GM20000 (cell line): ENCODE measurements at regions not wholly inside any gene's neighbourhood (a gene's known extent, or its start where the extent isn't known, plus 50 kb on each side); places are given as distances from the start of the nearest gene placed in this dataset.

Experiments used
- DNase-seq: peaks from one replicate; pipeline ENCODE4 v3.0.0; 2012; ENCODE audit warnings: low spot score
- CTCF ChIP-seq: IDR thresholded peaks from 2 replicates; pipeline ENCODE4 v1.5.1; 2012; ENCODE audit warnings: mild to moderate bottlenecking, control low read depth; ENCODE audit errors: extremely low read depth, missing control alignments

- TF ChIP-seq CTCF = no peak
- no peak for DNase-seq
Observed at GRCh38 chr3:147760941-147761340, 351.8 kb downstream of the ZIC1 start.

- no peak for DNase-seq
- no peak for TF ChIP-seq CTCF
Observed at GRCh38 chr3:147773116-147773630, 364.0 kb downstream of the ZIC1 start.

- no peak for TF ChIP-seq CTCF
Observed at GRCh38 chr3:147775411-147775810, 366.2 kb downstream of the ZIC1 start.

GRCh38 chr3:147775816-147776530, 366.8 kb downstream of the ZIC1 start:
- DNase-seq = no peak
- no peak for TF ChIP-seq CTCF

More at GRCh38 chr3:147775411-147775810, 366.2 kb downstream of the ZIC1 start:
- no peak for DNase-seq

- TF ChIP-seq CTCF = no peak
- no peak for DNase-seq
Observed at GRCh38 chr3:147793841-147794240, 384.7 kb downstream of the ZIC1 start.

GRCh38 chr3:147794596-147794995, 385.4 kb downstream of the ZIC1 start:
- no peak for TF ChIP-seq CTCF
- DNase-seq = no peak

GRCh38 chr3:147795418-147795817, 386.3 kb downstream of the ZIC1 start:
- DNase-seq = no peak
- TF ChIP-seq CTCF = no peak
